ENCODE measurements at regions not wholly inside any gene's neighbourhood (a gene's known extent, or its start where the extent isn't known, plus 50 kb on each side); places are given as distances from the start of the nearest gene placed in this dataset.
"Not testable (repeated sequence)": the region's sequence is repeated elsewhere in the genome, so short reads cannot be mapped to it uniquely, and the experiment has no call there.

DNA sequence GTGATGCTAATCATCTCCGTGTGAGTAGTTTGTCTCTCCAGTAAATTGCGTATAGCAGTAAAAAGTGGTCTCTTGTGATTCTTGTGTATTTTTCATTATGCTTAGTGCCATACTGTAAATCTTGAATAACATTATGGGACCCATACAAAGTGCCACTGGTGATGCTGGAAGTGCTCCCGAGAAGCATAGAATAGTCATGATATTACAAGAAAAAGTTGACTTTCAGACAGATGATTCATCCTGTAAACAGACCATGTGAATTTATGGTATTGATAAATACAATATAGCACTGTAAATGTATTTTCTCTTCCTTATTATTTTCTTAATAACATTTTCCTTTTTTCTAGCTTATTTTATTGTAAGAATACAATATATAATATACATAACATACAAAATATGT lies 74.6 kb upstream of the CDK6 start:
- Histone ChIP-seq H3K36me3 (no peaks in the 10 kb centered on the region), H3K27me3 (no peaks in the 10 kb centered on the region), H3K4me3 (no peak overlapping the region), H3K27ac (no peak overlapping the region), H3K4me1 (no peaks in the 10 kb centered on the region), H3K9me3 (no peaks in the 10 kb centered on the region)
- intact Hi-C loops (cut with DNase I; ENCODE audit: low total_unique reads), result no loop called here
- TF ChIP-seq CTCF (IDR thresholded peaks at IDR 0.05), result no peak
- no peak for DNase-seq

DNA sequence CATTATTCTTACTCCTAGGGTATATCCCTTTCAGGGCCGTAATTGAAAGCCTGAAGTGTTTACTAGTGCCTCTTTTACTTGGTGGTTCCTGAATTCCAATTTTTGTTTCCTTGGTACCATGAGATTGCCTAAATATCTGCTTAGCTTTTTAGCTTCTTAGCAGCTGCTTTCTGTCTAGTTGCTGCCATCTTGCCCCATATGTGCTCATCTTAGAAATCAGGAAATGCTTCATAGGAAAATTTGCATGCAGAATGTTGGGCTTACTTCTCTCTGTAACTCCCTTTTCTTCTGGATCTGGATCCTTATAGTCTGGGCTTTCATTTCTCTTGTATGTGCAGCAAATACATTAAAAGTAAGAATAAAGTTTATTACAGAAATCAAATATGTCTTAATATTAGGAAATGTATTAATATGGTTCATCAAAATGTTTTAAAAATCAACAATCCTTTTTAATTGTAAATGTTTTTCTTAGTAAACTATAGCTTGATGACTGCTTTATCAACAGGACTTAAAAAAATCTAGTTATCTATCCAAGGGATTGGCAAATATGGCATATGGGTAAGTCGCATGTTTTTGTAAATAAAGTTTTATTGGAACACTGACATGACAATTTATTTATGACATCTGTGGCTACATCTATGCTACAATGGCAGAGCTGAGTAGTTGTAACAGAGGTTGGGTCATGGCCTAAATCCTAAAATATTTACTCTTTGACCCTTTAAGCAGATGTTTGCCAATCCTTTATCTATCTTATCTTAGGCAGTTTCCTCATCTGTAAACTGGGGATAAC lies 73.5 kb upstream of the CDK6 start:
- DNase-seq, result no peak
- H3K9me3 ChIP-seq, result no peaks in the 10 kb centered on the region
- H3K27me3 ChIP-seq, result no peaks in the 10 kb centered on the region
- no peak overlapping the region for H3K4me3 ChIP-seq
- H3K36me3 ChIP-seq, result no peaks in the 10 kb centered on the region
- H3K4me1 ChIP-seq, result no peaks in the 10 kb centered on the region
- intact Hi-C loops (cut with DNase I; ENCODE audit: low total_unique reads), result no loop called here
- no peak overlapping the region for H3K27ac ChIP-seq
- TF ChIP-seq CTCF (IDR thresholded peaks at IDR 0.05), result no peak

- no peak for TF ChIP-seq CTCF (IDR thresholded peaks at IDR 0.05)
- Histone ChIP-seq H3K4me1 (no peaks in the 10 kb centered on the region), H3K4me3 (no peak overlapping the region), H3K27me3 (no peaks in the 10 kb centered on the region), H3K9me3 (no peaks in the 10 kb centered on the region), H3K27ac (no peak overlapping the region), H3K36me3 (no peaks in the 10 kb centered on the region)
- intact Hi-C loops (cut with DNase I; ENCODE audit: low total_unique reads), result no loop called here
- DNase-seq, result no peak
These were observed 68.1 kb upstream of the CDK6 start for GRCh38 chr7:92904244-92905131.

DNA sequence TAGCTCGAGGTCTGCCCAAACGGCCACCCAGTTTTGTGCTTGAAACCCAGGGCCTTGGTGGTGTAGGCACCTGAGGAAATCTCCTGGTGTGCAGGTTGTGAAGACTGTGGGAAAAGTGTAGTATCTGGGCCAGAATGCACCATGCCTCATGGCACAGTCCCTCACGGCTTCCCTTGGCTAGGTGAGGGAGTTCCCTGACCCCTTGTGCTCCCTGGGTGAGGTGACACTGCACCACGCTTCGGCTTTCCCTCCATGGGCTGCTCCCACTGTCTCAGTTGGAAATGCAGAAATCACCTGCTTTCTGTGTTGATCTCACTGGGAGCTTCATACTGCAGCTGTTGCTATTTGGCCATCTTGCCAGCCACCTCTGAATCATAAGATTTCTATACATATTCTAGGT lies 62.4 kb upstream of the CDK6 start:
- no peak overlapping the region for H3K27ac ChIP-seq
- H3K4me3 ChIP-seq, result no peak overlapping the region
- TF ChIP-seq CTCF (IDR thresholded peaks at IDR 0.05), result no peak
- intact Hi-C loops (cut with DNase I; ENCODE audit: low total_unique reads), result no loop called here
- peaks cover 0 to 17% (median 15%) of the 10 kb centered on the region in 3 donors for H3K9me3 ChIP-seq
- no peak for DNase-seq
- no peaks in the 10 kb centered on the region for H3K4me1 ChIP-seq
- no peaks in the 10 kb centered on the region for H3K27me3 ChIP-seq
- H3K36me3 ChIP-seq, result no peaks in the 10 kb centered on the region

GRCh38 chr7:92894857-92895256 lies 58.5 kb upstream of the CDK6 start:
- not testable (repeated sequence) for DNase-seq, H3K27me3 ChIP-seq, H3K27ac ChIP-seq, H3K4me3 ChIP-seq, H3K4me1 ChIP-seq, H3K36me3 ChIP-seq
- intact Hi-C loops (cut with DNase I; ENCODE audit: low total_unique reads), result loop anchor here (5.0 kb wide), 1 partner anchor 873 kb away; no protein-coding TSS in a partner anchor
- H3K9me3 ChIP-seq, result peaks cover 0 to 17% (median 15%) of the 10 kb centered on the region in 3 donors

- Histone ChIP-seq H3K4me1 (no peaks in the 10 kb centered on the region), H3K27me3 (no peaks in the 10 kb centered on the region), H3K27ac (no peak overlapping the region), H3K36me3 (no peaks in the 10 kb centered on the region), H3K4me3 (no peak overlapping the region), H3K9me3 (peaks cover 0 to 9% (median 6%) of the 10 kb centered on the region in 3 donors)
- intact Hi-C loops (cut with DNase I; ENCODE audit: low total_unique reads), result no loop called here
- DNase-seq, result no peak
- no peak for TF ChIP-seq CTCF (IDR thresholded peaks at IDR 0.05)
These were observed 52.7 kb upstream of the CDK6 start for GRCh38 chr7:92889081-92889480.
